OCI-M2 (cell line): ENCODE measurements at regions not wholly inside any gene's neighbourhood (a gene's known extent, or its start where the extent isn't known, plus 50 kb on each side); places are given as distances from the start of the nearest gene placed in this dataset.

ENCODE experiments used
- DNase-seq: peaks from one replicate; lab custom pipeline; 2025; ENCODE audit not compliant: unreplicated experiment; lab: John Stamatoyannopoulos, UW

GRCh38 chr2:38427936-38428335 is 50.9 kb upstream of the ATL2 start:
- no peak for DNase-seq

GRCh38 chr2:38427054-38427453 is 50.0 kb upstream of the ATL2 start:
- DNase-seq = no peak
